ENCODE measurements at regions not wholly inside any gene's neighbourhood (a gene's known extent, or its start where the extent isn't known, plus 50 kb on each side); places are given as distances from the start of the nearest gene placed in this dataset.

- Histone ChIP-seq H3K27ac (no peak overlapping the region), H3K4me2 (no peak overlapping the region), H3K4me3 (no peak overlapping the region), H3K4me1 (no peaks in the 10 kb centered on the region), H3K9me3 (no peaks in the 10 kb centered on the region)
- POLR2A ChIA-PET = no interaction called here
- TF ChIP-seq MYC (IDR thresholded peaks at IDR 0.05; ENCODE audit: borderline replicate concordance, low read length) = no peak
- no peak for TF ChIP-seq EHF (CRISPR knock-in tag; IDR thresholded peaks at IDR 0.05)
- peak; percentile 28 to 60; a peak in 3 of 5 replicates for TF ChIP-seq RAD21 (conservative IDR thresholded peaks at IDR 0.05 in 1 of 2, IDR thresholded peaks at IDR 0.05 in 1 of 2)
- TF ChIP-seq HES2 (IDR thresholded peaks at IDR 0.05) = no peak
- TF ChIP-seq BCL3 (IDR thresholded peaks at IDR 0.05) = no peak
- TF ChIP-seq CBX8 (IDR thresholded peaks at IDR 0.05) = no peak
- TF ChIP-seq ZC3H11A (IDR thresholded peaks at IDR 0.05) = no peak
- TF ChIP-seq KDM5A (IDR thresholded peaks at IDR 0.05) = no peak
- no peak for TF ChIP-seq ELK1 (IDR thresholded peaks at IDR 0.05; ENCODE audit: low read depth, low read length)
- TF ChIP-seq CBX2 (IDR thresholded peaks at IDR 0.05; ENCODE audit: borderline replicate concordance, low read depth) = no peak
- TF ChIP-seq CTCF (IDR thresholded peaks at IDR 0.05) = 0 out of 3 replicates have a peak, but pooled peaks have one; percentile 10
- no peak for TF ChIP-seq CEBPB (IDR thresholded peaks at IDR 0.05)
- TF ChIP-seq REST (IDR thresholded peaks at IDR 0.05) = no peak
- no peak for TF ChIP-seq HOXB5 (CRISPR knock-in tag; IDR thresholded peaks at IDR 0.05)
- no peak for TF ChIP-seq MAFK (IDR thresholded peaks at IDR 0.05; ENCODE audit: partially characterized antibody)
- TF ChIP-seq HEYL (CRISPR knock-in tag; IDR thresholded peaks at IDR 0.05) = no peak
- peak; percentile 17; the same call in 1 of the 3 replicates for TF ChIP-seq SMC3 (IDR thresholded peaks at IDR 0.05)
- peak in 1 of 2 experiments; percentile 30 for DNase-seq (ENCODE audit: low read depth in 1 of 2, low spot score in 1 of 2)
- CTCF ChIA-PET = interaction anchor here (0.7 to 2.2 kb wide), 5 partner anchors 30 to 648 kb away, joined by 3 to 7 read pairs (median 3); no protein-coding TSS in a partner anchor
- ATAC-seq = peak; percentile 59 to 70; a peak in 4 of 6 replicates
- FAIRE-seq = no peak
- 30% methylated on average over 2 of the region's 2 CpGs for WGBS (ENCODE audit: missing lambda C conversion rate)
These were observed 312.8 kb upstream of the FANCL start for GRCh38 chr2:58553937-58554336.

GRCh38 chr2:58553522-58553921 lies 312.4 kb upstream of the FANCL start:
- DNase-seq (ENCODE audit: low read depth in 1 of 2, low spot score in 1 of 2) = no peak
- no peak overlapping the region for H3K4me2 ChIP-seq
- H3K4me3 ChIP-seq = no peak overlapping the region
- WGBS (ENCODE audit: missing lambda C conversion rate) = 90% methylated on average over 1 of the region's 1 CpG
- POLR2A ChIA-PET = no interaction called here
- no peaks in the 10 kb centered on the region for H3K4me1 ChIP-seq
- H3K27ac ChIP-seq = no peak overlapping the region
- CTCF ChIA-PET = interaction anchor here (0.7 to 2.2 kb wide), 4 partner anchors 30 to 648 kb away, joined by 3 to 7 read pairs (median 3); no protein-coding TSS in a partner anchor
- FAIRE-seq = no peak
- no peaks in the 10 kb centered on the region for H3K9me3 ChIP-seq
- ATAC-seq = no peak
- no peak for TF ChIP-seq ZSCAN20 (CRISPR knock-in tag; IDR thresholded peaks at IDR 0.05)
- TF ChIP-seq NFE2L2 (conservative IDR thresholded peaks at IDR 0.05; ENCODE audit: low read length) = no peak
- TF ChIP-seq USF2 (IDR thresholded peaks at IDR 0.05) = no peak
- TF ChIP-seq RFX5 (IDR thresholded peaks at IDR 0.05) = no peak
- no peak for TF ChIP-seq E2F6 (IDR thresholded peaks at IDR 0.05; ENCODE audit: borderline replicate concordance, low read depth)
- TF ChIP-seq ATOH8 (CRISPR knock-in tag; IDR thresholded peaks at IDR 0.05; ENCODE audit: low read depth) = no peak
- TF ChIP-seq CHD4 (IDR thresholded peaks at IDR 0.05; ENCODE audit: borderline replicate concordance) = no peak
- TF ChIP-seq HMGXB4 (CRISPR knock-in tag; IDR thresholded peaks at IDR 0.05; ENCODE audit: borderline replicate concordance) = no peak

Measured in A549 (cell line).